ENCODE measurements at regions not wholly inside any gene's neighbourhood (a gene's known extent, or its start where the extent isn't known, plus 50 kb on each side); places are given as distances from the start of the nearest gene placed in this dataset.
"Not testable (repeated sequence)": the region's sequence is repeated elsewhere in the genome, so short reads cannot be mapped to it uniquely, and the experiment has no call there.

GRCh38 chr13:80903911-80904310 is 563.0 kb upstream of the SPRY2 start:
- Histone ChIP-seq H3K4me3 (no peak overlapping the region), H3K9me3 (no peaks in the 10 kb centered on the region), H3K27ac (no peak overlapping the region), H3K4me1 (peaks cover 0 to 8% of the 10 kb centered on the region in 2 donors), H3K36me3 (no peaks in the 10 kb centered on the region), H3K27me3 (no peaks in the 10 kb centered on the region)
- DNase-seq (ENCODE audit: low spot score), result no peak
- no peak for TF ChIP-seq CTCF (IDR thresholded peaks at IDR 0.05)

GRCh38 chr13:80901530-80901929 is 560.6 kb upstream of the SPRY2 start:
- H3K27ac ChIP-seq, result peak overlapping the region in 1 of 2 donors; percentile 18
- H3K4me3 ChIP-seq, result no peak overlapping the region
- H3K27me3 ChIP-seq, result no peaks in the 10 kb centered on the region
- no peaks in the 10 kb centered on the region for H3K9me3 ChIP-seq
- H3K4me1 ChIP-seq, result peaks cover 0 to 8% of the 10 kb centered on the region in 2 donors
- no peaks in the 10 kb centered on the region for H3K36me3 ChIP-seq
- DNase-seq (ENCODE audit: low spot score), result no peak
- no peak for TF ChIP-seq CTCF (IDR thresholded peaks at IDR 0.05)

GRCh38 chr13:80901111-80901510 is 560.2 kb upstream of the SPRY2 start:
- peaks cover 0 to 8% of the 10 kb centered on the region in 2 donors for H3K4me1 ChIP-seq
- H3K9me3 ChIP-seq, result no peaks in the 10 kb centered on the region
- H3K27me3 ChIP-seq, result no peaks in the 10 kb centered on the region
- no peaks in the 10 kb centered on the region for H3K36me3 ChIP-seq
- DNase-seq (ENCODE audit: low spot score), result no peak
- H3K4me3 ChIP-seq, result no peak overlapping the region
- no peak for TF ChIP-seq CTCF (IDR thresholded peaks at IDR 0.05)
- H3K27ac ChIP-seq, result peak overlapping the region; percentile 3 to 18

GRCh38 chr13:80900561-80900960 is 559.6 kb upstream of the SPRY2 start:
- Histone ChIP-seq H3K4me1 (peaks cover 0 to 8% of the 10 kb centered on the region in 2 donors), H3K4me3 (no peak overlapping the region), H3K36me3 (no peaks in the 10 kb centered on the region), H3K9me3 (no peaks in the 10 kb centered on the region), H3K27ac (peak overlapping the region; percentile 3 to 18), H3K27me3 (no peaks in the 10 kb centered on the region)
- no peak for TF ChIP-seq CTCF (IDR thresholded peaks at IDR 0.05)
- no peak for DNase-seq (ENCODE audit: low spot score)

- H3K27me3 ChIP-seq; H3K36me3 ChIP-seq; H3K27ac ChIP-seq; H3K4me3 ChIP-seq; DNase-seq (ENCODE audit: low spot score); H3K4me1 ChIP-seq; H3K9me3 ChIP-seq: not testable (repeated sequence)
These were observed 556.7 kb upstream of the SPRY2 start for GRCh38 chr13:80897641-80898040.

- no peaks in the 10 kb centered on the region for H3K9me3 ChIP-seq
- no peaks in the 10 kb centered on the region for H3K27me3 ChIP-seq
- H3K36me3 ChIP-seq, result no peaks in the 10 kb centered on the region
- H3K4me3 ChIP-seq, result no peak overlapping the region
- no peaks in the 10 kb centered on the region for H3K4me1 ChIP-seq
- DNase-seq (ENCODE audit: low spot score), result no peak
- no peak for TF ChIP-seq CTCF (IDR thresholded peaks at IDR 0.05)
- H3K27ac ChIP-seq, result no peak overlapping the region
These were observed 554.0 kb upstream of the SPRY2 start for GRCh38 chr13:80894917-80895316.
